GM12875 (cell line): ENCODE measurements at regions not wholly inside any gene's neighbourhood (a gene's known extent, or its start where the extent isn't known, plus 50 kb on each side); places are given as distances from the start of the nearest gene placed in this dataset.

Experiments
- H3K4me3 ChIP-seq: one replicate; pipeline ENCODE4 v1.5.1; 2011; ENCODE audit warnings: low read depth, low read length, control low read depth
- CTCF ChIP-seq: IDR thresholded peaks from 2 replicates; pipeline ENCODE4 v1.5.1; 2011; ENCODE audit warnings: low read depth, mild to moderate bottlenecking, control low read depth, inconsistent platforms, low read length, moderate library complexity, borderline replicate concordance; ENCODE audit not compliant: insufficient read depth

- no peak for TF ChIP-seq CTCF
- no peak overlapping the region for H3K4me3 ChIP-seq
Observed at GRCh38 chr15:62698646-62699045, 343.9 kb upstream of the TPM1 start.

GRCh38 chr15:62706317-62706716, 336.2 kb upstream of the TPM1 start:
- TF ChIP-seq CTCF: no peak
- H3K4me3 ChIP-seq: no peak overlapping the region

GRCh38 chr15:62708470-62708869, 334.1 kb upstream of the TPM1 start:
- H3K4me3 ChIP-seq: no peak overlapping the region
- no peak for TF ChIP-seq CTCF

- H3K4me3 ChIP-seq: no peak overlapping the region
- TF ChIP-seq CTCF: no peak
Observed at GRCh38 chr15:62709261-62709660, 333.3 kb upstream of the TPM1 start.

- no peak overlapping the region for H3K4me3 ChIP-seq
- no peak for TF ChIP-seq CTCF
Observed at GRCh38 chr15:62711691-62712454, 330.7 kb upstream of the TPM1 start.

- TF ChIP-seq CTCF: no peak
- H3K4me3 ChIP-seq: no peak overlapping the region
Observed at GRCh38 chr15:62712455-62712839, 330.1 kb upstream of the TPM1 start.

GRCh38 chr15:62715946-62716345, 326.6 kb upstream of the TPM1 start:
- no peak for TF ChIP-seq CTCF
- no peak overlapping the region for H3K4me3 ChIP-seq
